Panc1 (cell line): ENCODE measurements at regions not wholly inside any gene's neighbourhood (a gene's known extent, or its start where the extent isn't known, plus 50 kb on each side); places are given as distances from the start of the nearest gene placed in this dataset.

Experiments used
- ATAC-seq: fragments of 200-7000 bp; cut with Tn5 transposase; 2 replicates; pipeline ENCODE4 v1.9.1; 2020; ENCODE audit warnings: mild to moderate bottlenecking, moderate library complexity
- BruUV-seq: library from RNA; stranded (reverse); fragments of 400-500 nt; replicated peaks from 2 replicates; lab custom pipeline; 2021; lab: Mats Ljungman, UMichigan
- CTCF ChIA-PET: fragments of 300-600 bp; sonication (Branson Sonifier 250); formaldehyde crosslinking; loops from one replicate; lab custom pipeline; 2022; ENCODE audit warnings: antibody characterized with exemption; lab: Charles Lee
- POLR2A ChIA-PET: fragments of 300-600 bp; sonication (Branson Sonifier 250); formaldehyde crosslinking; loops from one replicate; lab custom pipeline; 2022; ENCODE audit warnings: antibody characterized with exemption; lab: Charles Lee
- DNase-seq: peaks from one replicate; pipeline ENCODE4 v3.0.0-alpha.2; 2010; ENCODE audit warnings: low read depth, low spot score
- H3K27ac ChIP-seq: 2 replicates; pipeline ENCODE4 v1.5.1; 2011; ENCODE audit warnings: mild to moderate bottlenecking, low read length, inconsistent platforms
- H3K27me3 ChIP-seq: fragments of 200-500 bp; sonication (Bioruptor generic); 2 replicates; pipeline ENCODE4 v1.6.0; 2014; ENCODE audit warnings: low read length, inconsistent platforms; ENCODE audit not compliant: control insufficient read depth, insufficient read depth
- H3K36me3 ChIP-seq: fragments of 200-500 bp; sonication (Bioruptor generic); 2 replicates; pipeline ENCODE4 v1.5.1; 2014; ENCODE audit warnings: inconsistent platforms, mild to moderate bottlenecking, low read length, moderate library complexity; ENCODE audit not compliant: control insufficient read depth, insufficient read depth
- H3K4me1 ChIP-seq: 2 replicates; pipeline ENCODE4 v1.5.1; 2011; ENCODE audit warnings: inconsistent platforms, mild to moderate bottlenecking, low read length, moderate library complexity; ENCODE audit not compliant: control insufficient read depth, insufficient read depth
- H3K4me3 ChIP-seq, 2 experiments: 2 replicates each; pipeline ENCODE4 v1.5.1; 2011 to 2012; ENCODE audit warnings: low read depth in 2 of 2, low read length in 2 of 2, mild to moderate bottlenecking in 2 of 2, inconsistent platforms in 1 of 2, moderate library complexity in 1 of 2
- H3K9me3 ChIP-seq: fragments of 200-500 bp; sonication (Bioruptor generic); 2 replicates; pipeline ENCODE4 v1.5.1; 2014; ENCODE audit warnings: low read depth, mild to moderate bottlenecking, inconsistent platforms, low read length, moderate library complexity; ENCODE audit not compliant: control insufficient read depth, insufficient read depth
- POLR2AphosphoS5 ChIP-seq: IDR thresholded peaks from 2 replicates; pipeline ENCODE4 v1.6.1; 2012; ENCODE audit warnings: mild to moderate bottlenecking, low read depth, low read length, moderate library complexity
- SIN3A ChIP-seq: IDR thresholded peaks from 2 replicates; pipeline ENCODE4 v1.6.1; 2012; ENCODE audit warnings: low read depth, mild to moderate bottlenecking, low read length, moderate library complexity, borderline replicate concordance; ENCODE audit not compliant: insufficient read depth
- TCF7L2 ChIP-seq: IDR thresholded peaks from 2 replicates; pipeline ENCODE4 v1.6.1; 2011; ENCODE audit warnings: mild to moderate bottlenecking, low read depth, low read length, inconsistent platforms
- in situ Hi-C: cut with HindIII; loops from 2 replicates; pipeline ENCODE4 v1.10.0; 2016; ENCODE audit warnings: low sequenced_read_pairs, low pct_unique_long_range_greater_than_20kb
- intact Hi-C: fragments of 100-400 bp; cut with micrococcal nuclease; formaldehyde crosslinking; loops from one replicate; pipeline ENCODE4 v1.10.0; 2022; ENCODE audit not compliant: unreplicated experiment
- TF ChIP-seq, protein P1 (sequence below), 2 experiments: IDR thresholded peaks; 2 replicates each; pipeline ENCODE4 v1.6.1; 2011 to 2012; ENCODE audit warnings: low read depth in 2 of 2, control low read depth in 1 of 2, low read length in 1 of 2, mild to moderate bottlenecking in 1 of 2, moderate library complexity in 1 of 2; ENCODE audit not compliant: insufficient read depth in 1 of 2
- TF ChIP-seq, protein P2 (sequence below): fragments of 450-650 bp; IDR thresholded peaks from 2 replicates; pipeline ENCODE4 v1.5.1; 2017; ENCODE audit warnings: mild to moderate bottlenecking

DNA sequence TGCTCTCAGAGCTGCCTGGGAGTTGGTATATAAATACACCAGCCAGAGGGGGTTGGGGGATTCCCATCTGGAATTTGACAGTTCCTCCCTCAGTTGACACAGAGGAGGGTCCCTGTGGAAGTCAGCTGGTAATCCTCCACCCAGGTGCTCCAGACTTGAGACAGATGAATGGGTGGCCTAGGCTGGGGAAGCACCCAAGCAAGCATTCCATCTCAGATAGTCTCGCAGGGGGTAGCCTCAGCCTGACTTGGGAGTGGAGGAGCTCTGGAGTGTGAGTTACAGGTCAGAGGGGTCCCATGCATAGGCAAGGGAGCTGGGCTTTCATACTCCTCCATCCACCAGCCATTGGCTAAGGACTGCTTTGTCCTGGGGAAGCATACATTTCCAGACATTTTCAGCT, 229.3 kb upstream of the BCOR start:
- BruUV-seq = no TSS peak
- no peak overlapping the region for H3K27ac ChIP-seq
- TF ChIP-seq POLR2AphosphoS5 (no peak), TCF7L2 (no peak), SIN3A (no peak)
- TF ChIP-seq, protein P1, sequence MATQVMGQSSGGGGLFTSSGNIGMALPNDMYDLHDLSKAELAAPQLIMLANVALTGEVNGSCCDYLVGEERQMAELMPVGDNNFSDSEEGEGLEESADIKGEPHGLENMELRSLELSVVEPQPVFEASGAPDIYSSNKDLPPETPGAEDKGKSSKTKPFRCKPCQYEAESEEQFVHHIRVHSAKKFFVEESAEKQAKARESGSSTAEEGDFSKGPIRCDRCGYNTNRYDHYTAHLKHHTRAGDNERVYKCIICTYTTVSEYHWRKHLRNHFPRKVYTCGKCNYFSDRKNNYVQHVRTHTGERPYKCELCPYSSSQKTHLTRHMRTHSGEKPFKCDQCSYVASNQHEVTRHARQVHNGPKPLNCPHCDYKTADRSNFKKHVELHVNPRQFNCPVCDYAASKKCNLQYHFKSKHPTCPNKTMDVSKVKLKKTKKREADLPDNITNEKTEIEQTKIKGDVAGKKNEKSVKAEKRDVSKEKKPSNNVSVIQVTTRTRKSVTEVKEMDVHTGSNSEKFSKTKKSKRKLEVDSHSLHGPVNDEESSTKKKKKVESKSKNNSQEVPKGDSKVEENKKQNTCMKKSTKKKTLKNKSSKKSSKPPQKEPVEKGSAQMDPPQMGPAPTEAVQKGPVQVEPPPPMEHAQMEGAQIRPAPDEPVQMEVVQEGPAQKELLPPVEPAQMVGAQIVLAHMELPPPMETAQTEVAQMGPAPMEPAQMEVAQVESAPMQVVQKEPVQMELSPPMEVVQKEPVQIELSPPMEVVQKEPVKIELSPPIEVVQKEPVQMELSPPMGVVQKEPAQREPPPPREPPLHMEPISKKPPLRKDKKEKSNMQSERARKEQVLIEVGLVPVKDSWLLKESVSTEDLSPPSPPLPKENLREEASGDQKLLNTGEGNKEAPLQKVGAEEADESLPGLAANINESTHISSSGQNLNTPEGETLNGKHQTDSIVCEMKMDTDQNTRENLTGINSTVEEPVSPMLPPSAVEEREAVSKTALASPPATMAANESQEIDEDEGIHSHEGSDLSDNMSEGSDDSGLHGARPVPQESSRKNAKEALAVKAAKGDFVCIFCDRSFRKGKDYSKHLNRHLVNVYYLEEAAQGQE (IDR thresholded peaks at IDR 0.05; ENCODE audit: insufficient read depth in 1 of 2, low read depth in 2 of 2, low read length in 1 of 2) = no peak
- TF ChIP-seq, protein P2, sequence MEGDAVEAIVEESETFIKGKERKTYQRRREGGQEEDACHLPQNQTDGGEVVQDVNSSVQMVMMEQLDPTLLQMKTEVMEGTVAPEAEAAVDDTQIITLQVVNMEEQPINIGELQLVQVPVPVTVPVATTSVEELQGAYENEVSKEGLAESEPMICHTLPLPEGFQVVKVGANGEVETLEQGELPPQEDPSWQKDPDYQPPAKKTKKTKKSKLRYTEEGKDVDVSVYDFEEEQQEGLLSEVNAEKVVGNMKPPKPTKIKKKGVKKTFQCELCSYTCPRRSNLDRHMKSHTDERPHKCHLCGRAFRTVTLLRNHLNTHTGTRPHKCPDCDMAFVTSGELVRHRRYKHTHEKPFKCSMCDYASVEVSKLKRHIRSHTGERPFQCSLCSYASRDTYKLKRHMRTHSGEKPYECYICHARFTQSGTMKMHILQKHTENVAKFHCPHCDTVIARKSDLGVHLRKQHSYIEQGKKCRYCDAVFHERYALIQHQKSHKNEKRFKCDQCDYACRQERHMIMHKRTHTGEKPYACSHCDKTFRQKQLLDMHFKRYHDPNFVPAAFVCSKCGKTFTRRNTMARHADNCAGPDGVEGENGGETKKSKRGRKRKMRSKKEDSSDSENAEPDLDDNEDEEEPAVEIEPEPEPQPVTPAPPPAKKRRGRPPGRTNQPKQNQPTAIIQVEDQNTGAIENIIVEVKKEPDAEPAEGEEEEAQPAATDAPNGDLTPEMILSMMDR = no peak
- H3K36me3 ChIP-seq = no peaks in the 10 kb centered on the region
- ATAC-seq (no peak), DNase-seq (no peak)
- no peaks in the 10 kb centered on the region for H3K4me1 ChIP-seq
- in situ Hi-C loops (no loop called here), intact Hi-C loops (no loop called here)
- POLR2A ChIA-PET = no interaction called here
- H3K9me3 ChIP-seq = no peaks in the 10 kb centered on the region
- H3K27me3 ChIP-seq = no peaks in the 10 kb centered on the region
- CTCF ChIA-PET = no interaction called here
- H3K4me3 ChIP-seq = no peak overlapping the region

DNA sequence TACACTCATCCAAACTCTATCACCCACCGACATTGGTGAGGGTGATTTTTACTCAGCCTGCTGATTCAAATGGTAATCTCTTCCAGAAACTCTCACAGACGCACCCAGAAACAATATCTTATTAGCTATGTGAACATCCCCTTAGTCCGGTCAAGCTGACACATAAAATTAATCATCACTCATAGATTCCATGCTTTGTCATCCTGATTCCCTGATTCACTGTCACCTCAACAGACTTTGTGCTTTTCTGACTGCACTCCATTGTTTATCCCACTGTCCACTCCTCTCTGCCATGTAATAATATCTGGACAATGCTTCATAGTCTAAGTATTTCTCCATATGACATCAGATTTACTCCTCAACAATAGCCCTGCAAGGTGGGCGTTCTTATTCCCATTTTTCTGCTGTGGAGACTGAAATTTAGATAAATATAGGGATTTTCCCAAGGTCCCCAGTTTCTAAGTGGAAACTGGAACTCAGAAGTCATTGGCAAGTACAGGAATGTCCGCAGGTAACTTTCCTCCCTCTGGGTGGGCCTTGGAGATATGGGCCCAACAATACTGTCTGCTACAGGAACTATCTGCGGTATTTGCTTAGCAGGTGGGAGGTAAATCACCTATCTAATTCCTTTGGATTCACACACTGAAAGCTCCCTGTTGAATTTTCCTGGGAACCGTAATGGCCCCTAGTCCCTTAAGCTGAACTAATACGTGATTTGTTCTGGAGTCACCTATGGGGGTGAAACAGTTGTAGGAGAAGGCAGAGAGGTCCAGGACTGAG, 228.6 kb upstream of the BCOR start:
- H3K36me3 ChIP-seq = no peaks in the 10 kb centered on the region
- H3K4me1 ChIP-seq = no peaks in the 10 kb centered on the region
- POLR2A ChIA-PET = no interaction called here
- CTCF ChIA-PET = no interaction called here
- ATAC-seq (no peak), DNase-seq (no peak)
- no peaks in the 10 kb centered on the region for H3K9me3 ChIP-seq
- in situ Hi-C loops (no loop called here), intact Hi-C loops (no loop called here)
- no TSS peak for BruUV-seq
- no peak for TF ChIP-seq POLR2AphosphoS5
- no peak for TF ChIP-seq SIN3A
- no peak for TF ChIP-seq TCF7L2
- TF ChIP-seq, protein P1 (IDR thresholded peaks at IDR 0.05; ENCODE audit: insufficient read depth in 1 of 2, low read depth in 2 of 2, low read length in 1 of 2) = no peak
- TF ChIP-seq, protein P2 = no peak
- no peak overlapping the region for H3K4me3 ChIP-seq
- no peaks in the 10 kb centered on the region for H3K27me3 ChIP-seq
- H3K27ac ChIP-seq = no peak overlapping the region
